ENCODE measurements at regions not wholly inside any gene's neighbourhood (a gene's known extent, or its start where the extent isn't known, plus 50 kb on each side); places are given as distances from the start of the nearest gene placed in this dataset.
"Not testable (repeated sequence)": the region's sequence is repeated elsewhere in the genome, so short reads cannot be mapped to it uniquely, and the experiment has no call there.

DNA sequence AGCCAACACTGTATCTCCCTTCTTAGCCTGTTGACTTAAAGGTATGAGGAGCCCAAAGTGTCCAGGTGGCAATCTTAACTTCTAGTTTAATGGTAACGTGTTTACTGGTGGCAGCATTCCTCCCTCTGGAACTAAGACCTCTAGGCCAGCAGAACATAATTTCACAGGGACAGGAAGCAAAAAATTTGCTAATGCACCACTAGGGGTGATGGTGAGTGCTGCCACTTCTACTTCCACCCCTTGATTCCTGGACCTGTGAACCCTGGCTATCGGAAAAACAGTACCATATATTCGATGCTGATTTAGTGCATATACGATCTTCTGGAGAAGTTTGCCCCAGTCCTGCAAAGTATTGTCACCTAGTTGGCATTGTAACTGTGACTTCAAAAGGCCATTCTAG, 743.2 kb upstream of the RGMB start:
- BruUV-seq (replicated peaks); H3K27me3 ChIP-seq (replicated peaks; ENCODE audit: insufficient read depth, low read depth, low read length, poor library complexity); H3K4me3 ChIP-seq (ENCODE audit: low read depth, low read length, poor library complexity, severe bottlenecking); intact Hi-C loops (cut with micrococcal nuclease; ENCODE audit: unreplicated experiment); POLR2A ChIA-PET (ENCODE audit: low non-redundant PET); H3K4me1 ChIP-seq (ENCODE audit: insufficient read depth, low read length, poor library complexity, severe bottlenecking); CTCF ChIA-PET; H3K9me3 ChIP-seq (ENCODE audit: low read depth, low read length, poor library complexity, severe bottlenecking); H3K36me3 ChIP-seq (ENCODE audit: insufficient read depth, low read length, poor library complexity, severe bottlenecking); DNase-seq (ENCODE audit: low spot score); H3K27ac ChIP-seq (ENCODE audit: low read depth, low read length, poor library complexity, severe bottlenecking): not testable (repeated sequence)
- TF ChIP-seq CTCF (conservative IDR thresholded peaks at IDR 0.05; ENCODE audit: low read depth, low read length): 0 out of 2 replicates have a peak, but pooled peaks have one; percentile 9

DNA sequence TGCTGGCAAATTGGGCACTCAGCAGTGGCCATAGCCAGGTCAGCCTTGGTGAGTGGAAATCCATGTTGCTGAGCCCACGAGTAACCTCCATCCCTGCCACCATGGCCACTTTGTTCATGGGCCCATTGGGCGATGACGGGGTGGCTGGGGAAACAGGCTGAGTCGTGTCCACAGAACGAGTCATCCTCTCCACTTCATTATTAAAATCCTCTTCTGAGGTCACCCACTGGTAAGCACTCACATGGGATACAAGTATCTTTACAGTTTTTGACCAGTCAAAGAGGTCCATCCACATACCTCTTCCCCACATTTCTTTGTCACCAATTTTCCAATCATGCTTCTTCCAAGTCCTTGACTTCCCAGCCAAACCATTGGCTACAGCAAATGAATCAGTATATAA, 742.4 kb upstream of the RGMB start:
- CTCF ChIA-PET; BruUV-seq (replicated peaks); H3K27me3 ChIP-seq (replicated peaks; ENCODE audit: insufficient read depth, low read depth, low read length, poor library complexity); H3K27ac ChIP-seq (ENCODE audit: low read depth, low read length, poor library complexity, severe bottlenecking); intact Hi-C loops (cut with micrococcal nuclease; ENCODE audit: unreplicated experiment); H3K4me1 ChIP-seq (ENCODE audit: insufficient read depth, low read length, poor library complexity, severe bottlenecking); H3K36me3 ChIP-seq (ENCODE audit: insufficient read depth, low read length, poor library complexity, severe bottlenecking); DNase-seq (ENCODE audit: low spot score); H3K4me3 ChIP-seq (ENCODE audit: low read depth, low read length, poor library complexity, severe bottlenecking); H3K9me3 ChIP-seq (ENCODE audit: low read depth, low read length, poor library complexity, severe bottlenecking); POLR2A ChIA-PET (ENCODE audit: low non-redundant PET): not testable (repeated sequence)

DNA sequence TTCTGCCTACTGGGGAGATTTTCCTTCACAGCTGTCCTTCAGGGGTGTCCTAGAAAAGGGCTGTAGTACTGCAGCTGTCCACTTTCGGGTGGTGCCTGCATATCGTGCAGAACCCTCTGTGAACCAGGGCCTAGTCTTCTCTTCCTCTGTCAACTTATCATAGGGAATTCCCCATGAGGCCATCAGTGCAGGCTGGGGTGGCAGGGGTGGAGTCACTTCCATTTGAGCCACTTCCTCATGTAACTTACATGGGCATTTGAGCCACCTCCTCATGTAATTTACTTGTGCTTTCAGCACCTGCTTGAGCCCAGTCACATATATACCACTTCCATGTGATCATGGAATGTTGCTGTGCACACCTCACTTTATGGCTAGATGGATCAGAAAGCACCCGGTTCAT, 742.0 kb upstream of the RGMB start:
- CTCF ChIA-PET: no interaction called here
- POLR2A ChIA-PET (ENCODE audit: low non-redundant PET): no interaction called here
- H3K36me3 ChIP-seq (ENCODE audit: insufficient read depth, low read length, poor library complexity, severe bottlenecking): no peaks in the 10 kb centered on the region

DNA sequence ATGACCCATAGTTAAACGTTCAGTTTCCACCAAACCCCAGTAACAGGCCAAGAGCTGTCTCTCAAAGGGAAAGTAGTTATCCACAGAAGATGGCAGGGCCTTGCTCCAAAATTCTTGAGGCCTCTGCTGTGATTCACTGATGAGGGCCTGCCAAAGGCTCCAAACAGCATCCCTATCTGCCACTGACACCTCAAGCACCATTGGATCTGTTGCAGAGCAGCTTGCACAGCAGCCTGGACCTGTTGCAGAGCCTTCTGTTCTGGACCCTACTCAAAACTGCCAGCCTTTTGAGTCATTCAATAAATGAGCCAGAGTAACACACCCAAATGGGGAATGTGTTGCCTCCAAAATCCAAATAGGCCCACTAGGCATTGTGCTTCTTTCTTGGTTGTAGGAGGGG, 741.5 kb upstream of the RGMB start:
- no TSS peak for BruUV-seq (replicated peaks)
- Histone ChIP-seq H3K4me1 (ENCODE audit: insufficient read depth, low read length, poor library complexity, severe bottlenecking) (no peaks in the 10 kb centered on the region), H3K9me3 (ENCODE audit: low read depth, low read length, poor library complexity, severe bottlenecking) (no peaks in the 10 kb centered on the region), H3K36me3 (ENCODE audit: insufficient read depth, low read length, poor library complexity, severe bottlenecking) (no peaks in the 10 kb centered on the region), H3K4me3 (ENCODE audit: low read depth, low read length, poor library complexity, severe bottlenecking) (no peak overlapping the region), H3K27me3 (replicated peaks; ENCODE audit: insufficient read depth, low read depth, low read length, poor library complexity) (no peaks in the 10 kb centered on the region), H3K27ac (ENCODE audit: low read depth, low read length, poor library complexity, severe bottlenecking) (no peak overlapping the region)
- intact Hi-C loops (cut with micrococcal nuclease; ENCODE audit: unreplicated experiment): no loop called here
- no peak for DNase-seq (ENCODE audit: low spot score)
- TF ChIP-seq EZH2 (IDR thresholded peaks at IDR 0.05; ENCODE audit: borderline replicate concordance, low read depth, low read length, poor library complexity, severe bottlenecking) (no peak), CTCF (conservative IDR thresholded peaks at IDR 0.05; ENCODE audit: low read depth, low read length) (no peak)
- POLR2A ChIA-PET (ENCODE audit: low non-redundant PET): no interaction called here
- CTCF ChIA-PET: no interaction called here

More for the DNA sequence above, 742.0 kb upstream of the RGMB start:
- DNase-seq (ENCODE audit: low spot score): no peak
- Histone ChIP-seq H3K4me1 (ENCODE audit: insufficient read depth, low read length, poor library complexity, severe bottlenecking) (no peaks in the 10 kb centered on the region), H3K4me3 (ENCODE audit: low read depth, low read length, poor library complexity, severe bottlenecking) (no peak overlapping the region), H3K9me3 (ENCODE audit: low read depth, low read length, poor library complexity, severe bottlenecking) (no peaks in the 10 kb centered on the region), H3K27ac (ENCODE audit: low read depth, low read length, poor library complexity, severe bottlenecking) (no peak overlapping the region), H3K27me3 (replicated peaks; ENCODE audit: insufficient read depth, low read depth, low read length, poor library complexity) (no peaks in the 10 kb centered on the region)
- intact Hi-C loops (cut with micrococcal nuclease; ENCODE audit: unreplicated experiment): no loop called here
- BruUV-seq (replicated peaks): no TSS peak
- TF ChIP-seq EZH2 (IDR thresholded peaks at IDR 0.05; ENCODE audit: borderline replicate concordance, low read depth, low read length, poor library complexity, severe bottlenecking): no peak
- no peak for TF ChIP-seq CTCF (conservative IDR thresholded peaks at IDR 0.05; ENCODE audit: low read depth, low read length)
